Bronchial epithelial cell (primary cell): ENCODE measurements at regions not wholly inside any gene's neighbourhood (a gene's known extent, or its start where the extent isn't known, plus 50 kb on each side); places are given as distances from the start of the nearest gene placed in this dataset.

Experiments
- DNase-seq: peaks from one replicate; pipeline ENCODE4 v3.0.0-alpha.2; 2010; ENCODE audit warnings: low read depth
- FAIRE-seq: peaks from 2 replicates; lab custom pipeline; 2011; peaks lifted over from hg19 to GRCh38; lab: Jason Lieb, UNC
- H3K27me3 ChIP-seq: 2 replicates; pipeline ENCODE4 v1.5.1; 2011; ENCODE audit warnings: low read length; ENCODE audit not compliant: control insufficient read depth, insufficient read depth
- H3K36me3 ChIP-seq: 2 replicates; pipeline ENCODE4 v1.5.1; 2011; ENCODE audit warnings: low read length; ENCODE audit not compliant: control insufficient read depth, insufficient read depth
- H3K4me3 ChIP-seq: 2 replicates; pipeline ENCODE4 v1.5.1; 2011; ENCODE audit warnings: mild to moderate bottlenecking, low read depth, low read length, control low read depth
- TF ChIP-seq, protein P1 (sequence below): IDR thresholded peaks from 2 replicates; pipeline ENCODE4 v1.5.1; 2011; ENCODE audit warnings: mild to moderate bottlenecking, moderate library complexity, low read length, control low read depth, inconsistent platforms; ENCODE audit not compliant: insufficient read depth, severe bottlenecking

DNA sequence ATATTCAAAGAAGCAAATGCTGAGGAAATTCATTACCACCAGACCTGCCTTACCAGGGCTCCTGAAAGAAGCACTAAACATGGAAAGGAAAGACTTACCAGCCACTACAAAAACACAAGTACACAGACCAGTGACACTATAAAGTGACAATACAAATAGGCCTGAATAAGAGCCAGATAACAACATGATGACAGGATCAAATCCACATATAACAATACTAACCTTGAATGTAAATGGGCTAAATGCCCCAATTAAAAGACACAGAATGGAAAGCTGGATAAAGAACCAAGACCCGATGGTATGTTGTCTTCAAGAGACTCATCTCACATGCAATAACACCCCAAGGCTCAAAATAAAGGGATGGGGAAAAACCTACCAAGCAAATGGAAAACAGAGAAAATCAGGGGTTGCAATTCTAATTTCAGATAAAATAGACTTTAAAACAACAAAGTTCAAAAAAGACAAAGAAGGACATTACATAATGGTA lies 353.4 kb downstream of the LNPK start:
- DNase-seq (no peak), FAIRE-seq (no peak)
- TF ChIP-seq, protein P1, sequence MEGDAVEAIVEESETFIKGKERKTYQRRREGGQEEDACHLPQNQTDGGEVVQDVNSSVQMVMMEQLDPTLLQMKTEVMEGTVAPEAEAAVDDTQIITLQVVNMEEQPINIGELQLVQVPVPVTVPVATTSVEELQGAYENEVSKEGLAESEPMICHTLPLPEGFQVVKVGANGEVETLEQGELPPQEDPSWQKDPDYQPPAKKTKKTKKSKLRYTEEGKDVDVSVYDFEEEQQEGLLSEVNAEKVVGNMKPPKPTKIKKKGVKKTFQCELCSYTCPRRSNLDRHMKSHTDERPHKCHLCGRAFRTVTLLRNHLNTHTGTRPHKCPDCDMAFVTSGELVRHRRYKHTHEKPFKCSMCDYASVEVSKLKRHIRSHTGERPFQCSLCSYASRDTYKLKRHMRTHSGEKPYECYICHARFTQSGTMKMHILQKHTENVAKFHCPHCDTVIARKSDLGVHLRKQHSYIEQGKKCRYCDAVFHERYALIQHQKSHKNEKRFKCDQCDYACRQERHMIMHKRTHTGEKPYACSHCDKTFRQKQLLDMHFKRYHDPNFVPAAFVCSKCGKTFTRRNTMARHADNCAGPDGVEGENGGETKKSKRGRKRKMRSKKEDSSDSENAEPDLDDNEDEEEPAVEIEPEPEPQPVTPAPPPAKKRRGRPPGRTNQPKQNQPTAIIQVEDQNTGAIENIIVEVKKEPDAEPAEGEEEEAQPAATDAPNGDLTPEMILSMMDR = no peak
- Histone ChIP-seq H3K36me3 (no peaks in the 10 kb centered on the region), H3K4me3 (no peak overlapping the region), H3K27me3 (no peaks in the 10 kb centered on the region)

DNA sequence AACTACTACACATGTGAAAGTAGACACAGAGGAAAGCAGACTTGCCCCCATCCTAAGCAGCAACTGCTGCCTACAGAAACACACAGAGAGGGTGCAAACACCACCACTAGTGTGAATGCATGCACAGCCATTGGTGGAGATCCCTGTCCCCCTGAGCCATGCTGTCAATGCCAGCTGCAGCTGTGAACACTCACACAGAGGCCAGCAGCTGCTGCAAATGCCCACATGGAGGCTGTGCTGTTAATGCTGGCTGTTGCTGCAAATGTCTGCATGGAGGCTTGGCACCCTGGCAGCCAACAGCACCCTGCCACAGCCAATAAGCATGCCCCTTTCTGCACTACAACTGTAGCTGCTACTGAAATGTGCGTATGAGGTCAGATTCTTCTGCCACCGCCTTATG lies 355.0 kb downstream of the LNPK start:
- Histone ChIP-seq H3K36me3 (no peaks in the 10 kb centered on the region), H3K4me3 (no peak overlapping the region), H3K27me3 (no peaks in the 10 kb centered on the region)
- FAIRE-seq = peak; percentile 7
- no peak for DNase-seq
- TF ChIP-seq, protein P1 = no peak

DNA sequence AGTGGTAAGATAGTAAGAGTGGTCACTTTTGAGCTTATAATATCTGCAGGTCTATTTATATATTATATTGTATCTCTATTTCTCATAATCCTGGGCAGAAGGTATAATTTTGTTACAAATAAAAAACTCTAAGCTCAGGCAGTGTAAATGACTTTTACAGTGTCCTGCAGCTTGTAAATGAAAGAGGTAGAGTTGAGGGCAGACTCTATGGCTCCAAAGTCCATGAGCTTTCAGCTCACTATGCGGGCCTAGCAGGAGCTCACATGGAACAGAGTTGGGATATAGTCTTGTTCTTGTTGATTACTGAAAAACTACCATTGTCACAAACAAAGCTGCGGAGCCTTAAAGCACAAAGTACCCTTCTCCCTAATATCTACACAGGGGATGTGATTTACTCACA lies 361.4 kb downstream of the LNPK start:
- no peaks in the 10 kb centered on the region for H3K36me3 ChIP-seq
- no peaks in the 10 kb centered on the region for H3K27me3 ChIP-seq
- H3K4me3 ChIP-seq = no peak overlapping the region
- DNase-seq (no peak), FAIRE-seq (no peak)
- TF ChIP-seq, protein P1 = no peak

- FAIRE-seq (no peak), DNase-seq (no peak)
- H3K4me3 ChIP-seq = no peak overlapping the region
- H3K27me3 ChIP-seq = no peaks in the 10 kb centered on the region
- TF ChIP-seq, protein P1 = no peak
- no peaks in the 10 kb centered on the region for H3K36me3 ChIP-seq
Measured at GRCh38 chr2:175633227-175633626, 368.8 kb downstream of the LNPK start.

- TF ChIP-seq, protein P1 = no peak
Measured at GRCh38 chr2:175631245-175631623, 370.8 kb downstream of the LNPK start.

More at GRCh38 chr2:175631245-175631623, 370.8 kb downstream of the LNPK start:
- FAIRE-seq = peak; percentile 50
- Histone ChIP-seq H3K4me3 (no peak overlapping the region), H3K27me3 (peaks cover 2% of the 10 kb centered on the region), H3K36me3 (no peaks in the 10 kb centered on the region)
- DNase-seq = peak; percentile 88
